ENCODE measurements at regions not wholly inside any gene's neighbourhood (a gene's known extent, or its start where the extent isn't known, plus 50 kb on each side); places are given as distances from the start of the nearest gene placed in this dataset.
A peak's percentile ranks its signal among the peaks of the same experiment; 100 is the strongest.

DNA sequence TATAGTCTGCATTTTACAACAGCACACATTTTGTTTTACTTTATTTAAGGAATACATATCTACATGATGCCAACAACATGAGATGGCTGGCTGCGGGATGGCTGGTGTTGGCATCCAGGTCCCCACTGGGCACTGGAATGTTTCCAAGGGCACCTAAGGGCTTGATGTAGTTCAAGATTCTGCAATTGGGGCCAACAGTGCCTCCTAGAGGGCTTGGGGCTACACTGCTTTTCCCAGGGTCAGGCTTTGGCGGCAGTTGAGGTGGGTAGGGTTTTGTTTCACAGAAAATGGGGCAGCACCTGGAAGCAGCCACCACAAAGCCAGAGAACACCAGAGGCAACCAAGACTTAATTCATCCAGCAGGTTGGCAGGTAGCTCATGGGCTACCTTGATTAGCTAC is 166.7 kb upstream of the PRNP start:
- peak; percentile 22 for DNase-seq (ENCODE audit: low read depth)
- H3K4me3 ChIP-seq (ENCODE audit: control insufficient read depth, low read depth, low read length), result no peak overlapping the region
- TF ChIP-seq, protein P1, sequence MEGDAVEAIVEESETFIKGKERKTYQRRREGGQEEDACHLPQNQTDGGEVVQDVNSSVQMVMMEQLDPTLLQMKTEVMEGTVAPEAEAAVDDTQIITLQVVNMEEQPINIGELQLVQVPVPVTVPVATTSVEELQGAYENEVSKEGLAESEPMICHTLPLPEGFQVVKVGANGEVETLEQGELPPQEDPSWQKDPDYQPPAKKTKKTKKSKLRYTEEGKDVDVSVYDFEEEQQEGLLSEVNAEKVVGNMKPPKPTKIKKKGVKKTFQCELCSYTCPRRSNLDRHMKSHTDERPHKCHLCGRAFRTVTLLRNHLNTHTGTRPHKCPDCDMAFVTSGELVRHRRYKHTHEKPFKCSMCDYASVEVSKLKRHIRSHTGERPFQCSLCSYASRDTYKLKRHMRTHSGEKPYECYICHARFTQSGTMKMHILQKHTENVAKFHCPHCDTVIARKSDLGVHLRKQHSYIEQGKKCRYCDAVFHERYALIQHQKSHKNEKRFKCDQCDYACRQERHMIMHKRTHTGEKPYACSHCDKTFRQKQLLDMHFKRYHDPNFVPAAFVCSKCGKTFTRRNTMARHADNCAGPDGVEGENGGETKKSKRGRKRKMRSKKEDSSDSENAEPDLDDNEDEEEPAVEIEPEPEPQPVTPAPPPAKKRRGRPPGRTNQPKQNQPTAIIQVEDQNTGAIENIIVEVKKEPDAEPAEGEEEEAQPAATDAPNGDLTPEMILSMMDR (conservative IDR thresholded peaks at IDR 0.05; ENCODE audit: control insufficient read depth, insufficient read depth, low read depth, low read length), result peak; percentile 62

DNA sequence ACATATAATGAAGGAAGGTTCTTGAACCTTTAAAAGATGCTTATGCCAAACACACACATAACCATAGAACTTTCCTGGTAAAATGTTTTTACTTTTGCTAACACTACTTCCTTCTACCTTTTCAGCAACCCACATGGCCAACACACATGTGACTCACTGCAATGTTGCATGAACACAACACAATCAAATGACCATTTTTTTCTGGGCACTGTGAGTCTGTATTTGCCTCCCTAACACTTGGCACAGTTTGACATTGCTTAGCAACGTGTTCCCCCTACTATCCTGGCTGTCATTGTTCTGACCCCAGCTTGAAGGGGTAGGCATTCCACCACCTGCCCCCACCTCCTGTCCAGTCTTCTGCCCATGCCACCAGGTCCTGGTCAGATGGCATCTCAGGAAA is 169.4 kb upstream of the PRNP start:
- no peak overlapping the region for H3K4me3 ChIP-seq (ENCODE audit: control insufficient read depth, low read depth, low read length)
- TF ChIP-seq, protein P1 (conservative IDR thresholded peaks at IDR 0.05; ENCODE audit: control insufficient read depth, insufficient read depth, low read depth, low read length), result no peak
- peak; percentile 30 for DNase-seq (ENCODE audit: low read depth)

DNA sequence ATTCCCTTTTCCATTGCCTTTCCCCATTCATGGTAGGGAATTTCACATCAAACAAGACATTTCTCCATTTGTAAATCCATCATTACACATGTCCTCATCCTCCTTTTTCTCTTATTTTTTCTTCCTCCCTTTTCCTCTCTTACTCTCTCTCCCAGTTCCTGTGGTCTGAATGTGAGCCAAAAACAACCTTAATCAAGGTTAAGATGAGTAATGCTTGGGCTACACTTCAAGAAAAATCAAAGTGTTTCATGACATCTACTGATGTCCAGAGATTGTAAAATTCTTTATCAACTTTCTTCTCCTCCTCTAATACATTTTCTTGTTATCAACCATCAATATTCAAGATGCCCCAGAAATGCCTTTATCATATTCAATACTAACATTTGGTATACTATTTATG is 172.5 kb upstream of the PRNP start:
- peak; percentile 88 for DNase-seq (ENCODE audit: low read depth)
- H3K4me3 ChIP-seq (ENCODE audit: control insufficient read depth, low read depth, low read length), result no peak overlapping the region
- TF ChIP-seq, protein P1 (conservative IDR thresholded peaks at IDR 0.05; ENCODE audit: control insufficient read depth, insufficient read depth, low read depth, low read length), result no peak

DNA sequence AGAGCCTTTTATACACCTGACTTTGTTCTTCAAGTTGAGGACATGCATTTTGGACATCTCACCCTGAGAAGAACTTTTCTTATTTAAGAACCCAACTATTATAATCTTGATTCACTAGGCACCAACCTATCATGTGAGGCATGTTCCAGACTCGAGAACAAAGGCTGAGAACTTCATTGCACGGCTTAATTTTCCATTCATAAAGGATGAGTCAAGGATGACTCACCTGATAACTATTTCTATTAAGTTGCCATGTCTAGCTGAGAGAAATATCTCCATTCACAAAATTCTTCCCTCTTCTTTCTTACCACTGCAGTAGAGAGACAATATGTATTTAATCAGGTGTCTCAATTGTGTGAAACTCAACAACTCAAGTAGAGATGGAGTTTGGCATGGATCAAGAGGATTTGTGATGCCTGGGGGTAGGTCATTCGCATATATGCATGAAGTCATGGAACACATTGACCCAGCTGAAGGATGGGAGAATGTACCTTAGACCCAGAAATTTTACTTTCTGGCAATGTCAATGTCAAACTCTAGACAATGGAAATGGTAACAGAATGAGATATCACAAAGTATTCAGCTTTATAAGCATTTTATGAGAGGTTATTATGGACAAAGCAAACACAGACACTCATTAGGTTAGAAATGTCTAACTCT is 173.2 kb upstream of the PRNP start:
- TF ChIP-seq, protein P1 (conservative IDR thresholded peaks at IDR 0.05; ENCODE audit: control insufficient read depth, insufficient read depth, low read depth, low read length), result no peak
- DNase-seq (ENCODE audit: low read depth), result peak; percentile 95
- H3K4me3 ChIP-seq (ENCODE audit: control insufficient read depth, low read depth, low read length), result no peak overlapping the region

DNA sequence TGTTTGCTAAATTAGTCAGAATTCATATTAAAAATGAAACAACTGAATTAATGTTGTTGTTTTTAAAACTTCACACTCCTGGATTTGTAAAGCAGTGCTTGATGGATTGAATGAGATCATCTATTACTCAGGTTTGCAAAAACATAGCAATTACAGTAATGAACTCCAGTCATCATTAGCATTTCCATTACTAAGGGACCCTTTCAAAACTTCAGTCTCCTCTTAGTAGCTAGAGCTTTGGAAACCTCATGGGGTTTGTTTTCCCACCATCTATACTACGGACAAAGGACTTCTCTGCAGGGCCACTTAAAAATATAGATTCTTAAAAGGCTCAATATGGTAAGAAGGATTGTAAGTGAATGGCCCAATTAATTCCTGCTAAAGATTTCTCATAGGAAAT is 174.5 kb upstream of the PRNP start:
- TF ChIP-seq, protein P1 (conservative IDR thresholded peaks at IDR 0.05; ENCODE audit: control insufficient read depth, insufficient read depth, low read depth, low read length), result no peak
- H3K4me3 ChIP-seq (ENCODE audit: control insufficient read depth, low read depth, low read length), result no peak overlapping the region
- peak; percentile 56 for DNase-seq (ENCODE audit: low read depth)

DNA sequence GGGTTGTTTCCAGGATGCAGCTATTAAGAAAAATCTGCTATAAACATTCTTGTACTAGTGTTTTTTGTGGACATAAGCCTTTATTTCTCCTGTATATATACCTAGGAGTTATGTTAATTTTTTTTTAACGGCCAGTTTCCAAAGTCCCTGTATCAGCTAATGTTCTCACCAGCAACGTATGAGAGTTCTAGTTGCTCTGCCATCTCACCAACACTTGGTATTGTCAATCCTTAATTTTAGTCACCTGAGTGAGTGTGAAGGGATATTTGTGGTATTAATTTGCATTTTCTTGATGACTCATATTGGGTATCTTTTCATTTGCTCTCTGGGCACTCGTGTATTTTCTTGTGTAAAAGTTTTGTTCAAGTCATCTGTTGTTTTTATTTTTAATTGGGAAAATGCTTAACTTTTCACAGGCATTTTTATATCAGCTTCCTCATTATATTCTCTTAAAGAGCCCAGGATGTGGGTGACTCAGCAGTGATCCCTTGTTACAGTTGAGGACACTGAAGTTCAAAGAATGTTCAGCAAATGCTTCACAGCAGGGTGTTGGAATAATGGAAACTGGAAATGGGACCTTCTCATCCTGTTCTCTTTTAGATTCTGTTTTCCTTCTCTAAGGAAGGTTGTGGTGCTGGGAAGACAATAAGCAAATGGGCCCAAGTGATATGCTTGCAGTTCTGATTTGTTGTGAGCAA is 176.3 kb upstream of the PRNP start:
- no peak overlapping the region for H3K4me3 ChIP-seq (ENCODE audit: control insufficient read depth, low read depth, low read length)
- peak; percentile 54 for DNase-seq (ENCODE audit: low read depth)
- TF ChIP-seq, protein P1 (conservative IDR thresholded peaks at IDR 0.05; ENCODE audit: control insufficient read depth, insufficient read depth, low read depth, low read length), result no peak
